IMR-90 (cell line): ENCODE measurements at regions not wholly inside any gene's neighbourhood (a gene's known extent, or its start where the extent isn't known, plus 50 kb on each side); places are given as distances from the start of the nearest gene placed in this dataset.

Experiments used
- ATAC-seq: fragments of 200-7000 bp; cut with Tn5 transposase; 2 replicates; pipeline ENCODE4 v1.9.1; 2020; ENCODE audit warnings: low read depth, mild to moderate bottlenecking, moderate library complexity
- BruUV-seq: library from RNA; stranded (reverse); fragments of 400-500 nt; replicated peaks from 2 replicates; lab custom pipeline; 2021; lab: Mats Ljungman, UMichigan
- CTCF ChIA-PET: fragments of 300-600 bp; formaldehyde crosslinking; extraction: SDS; loops from one replicate; lab custom pipeline; 2021; ENCODE audit warnings: antibody characterized with exemption; lab: Yijun Ruan, JAX
- POLR2A ChIA-PET: fragments of 300-600 bp; sonication (Branson Sonifier 250); formaldehyde crosslinking; loops from one replicate; lab custom pipeline; 2022; ENCODE audit warnings: antibody characterized with exemption; ENCODE audit not compliant: unreplicated experiment; lab: Charles Lee
- DNase-seq: peaks from one replicate; pipeline ENCODE4 v3.0.0; 2013
- H2AFZ ChIP-seq: replicated peaks from 2 replicates; pipeline ENCODE3; 2013; ENCODE audit warnings: low read length, mild to moderate bottlenecking; ENCODE audit not compliant: poor library complexity
- H2AK5ac ChIP-seq: 2 replicates; pipeline ENCODE4 v1.6.1; 2013; ENCODE audit warnings: low read depth, low read length, inconsistent platforms
- H2AK9ac ChIP-seq: replicated peaks from 2 replicates; pipeline ENCODE3; 2013; ENCODE audit warnings: mild to moderate bottlenecking, low read depth, low read length, moderate library complexity; ENCODE audit not compliant: poor library complexity
- H2BK120ac ChIP-seq: 2 replicates; pipeline ENCODE4 v1.6.1; 2013; ENCODE audit warnings: low read depth, low read length, inconsistent platforms
- H2BK15ac ChIP-seq: 3 replicates; pipeline ENCODE4 v1.6.1; 2013; ENCODE audit warnings: low read depth, low read length, inconsistent platforms
- H2BK20ac ChIP-seq: 2 replicates; pipeline ENCODE4 v1.6.1; 2013; ENCODE audit warnings: low read depth, mild to moderate bottlenecking, inconsistent platforms, low read length, moderate library complexity
- H2BK5ac ChIP-seq: 2 replicates; pipeline ENCODE4 v1.6.1; 2013; ENCODE audit warnings: mild to moderate bottlenecking, low read depth, low read length, inconsistent platforms; ENCODE audit not compliant: poor library complexity, severe bottlenecking
- H3K14ac ChIP-seq: replicated peaks from 2 replicates; pipeline ENCODE4 v1.6.1; 2013; ENCODE audit warnings: low read depth, low read length, inconsistent platforms
- H3K18ac ChIP-seq: 2 replicates; pipeline ENCODE4 v1.6.1; 2013; ENCODE audit warnings: low read depth, low read length, control low read depth
- H3K23ac ChIP-seq: 2 replicates; pipeline ENCODE4 v1.6.1; 2013; ENCODE audit warnings: low read depth, low read length, inconsistent platforms
- H3K27ac ChIP-seq: 2 replicates; pipeline ENCODE4 v1.5.1; 2013; ENCODE audit warnings: mild to moderate bottlenecking, control low read depth, low read length; ENCODE audit not compliant: insufficient read depth
- H3K27me3 ChIP-seq: 2 replicates; pipeline ENCODE4 v1.6.1; 2013; ENCODE audit warnings: low read length; ENCODE audit not compliant: control insufficient read depth, insufficient read depth
- H3K36me3 ChIP-seq: 2 replicates; pipeline ENCODE4 v1.6.1; 2013; ENCODE audit warnings: low read length, mixed read lengths; ENCODE audit not compliant: control insufficient read depth, insufficient read depth
- H3K4ac ChIP-seq: 2 replicates; pipeline ENCODE4 v1.6.1; 2013; ENCODE audit warnings: low read depth, low read length, inconsistent platforms
- H3K4me1 ChIP-seq: 2 replicates; pipeline ENCODE4 v1.6.1; 2013; ENCODE audit warnings: low read length, mixed read lengths; ENCODE audit not compliant: control insufficient read depth, insufficient read depth
- H3K4me2 ChIP-seq: 2 replicates; pipeline ENCODE4 v1.6.1; 2013; ENCODE audit warnings: low read depth, mild to moderate bottlenecking, control low read depth, low read length, moderate library complexity
- H3K4me3 ChIP-seq: 2 replicates; pipeline ENCODE4 v1.5.1; 2013; ENCODE audit warnings: low read depth, mild to moderate bottlenecking, control low read depth, low read length, moderate library complexity; ENCODE audit not compliant: insufficient read depth
- H3K56ac ChIP-seq: 2 replicates; pipeline ENCODE4 v1.6.1; 2013; ENCODE audit warnings: low read length, inconsistent platforms; ENCODE audit not compliant: insufficient read depth; ENCODE audit errors: extremely low read depth
- H3K79me1 ChIP-seq, 2 experiments: 2 replicates each; pipeline ENCODE4 v1.6.1; 2013; ENCODE audit warnings: low read length in 2 of 2, inconsistent platforms in 1 of 2, low read depth in 1 of 2
- H3K9ac ChIP-seq: 2 replicates; pipeline ENCODE4 v1.6.1; 2013; ENCODE audit warnings: low read depth, low read length, control low read depth
- H3K9me1 ChIP-seq: 2 replicates; pipeline ENCODE4 v1.6.1; 2013; ENCODE audit warnings: low read length, inconsistent platforms; ENCODE audit not compliant: insufficient read depth
- H3K9me3 ChIP-seq: 2 replicates; pipeline ENCODE4 v1.6.1; 2013; ENCODE audit warnings: low read length; ENCODE audit not compliant: control insufficient read depth, insufficient read depth
- H4K20me1 ChIP-seq: 2 replicates; pipeline ENCODE4 v1.6.1; 2013; ENCODE audit warnings: low read length, inconsistent platforms; ENCODE audit not compliant: insufficient read depth
- H4K5ac ChIP-seq: 2 replicates; pipeline ENCODE4 v1.6.1; 2013; ENCODE audit warnings: mild to moderate bottlenecking, low read depth, low read length, control low read depth
- H4K8ac ChIP-seq, 2 experiments: 2 replicates each; pipeline ENCODE4 v1.6.1; 2013; ENCODE audit warnings: low read depth in 2 of 2, low read length in 2 of 2, control low read depth in 1 of 2, inconsistent platforms in 1 of 2
- H4K91ac ChIP-seq: 2 replicates; pipeline ENCODE4 v1.6.1; 2013; ENCODE audit warnings: low read depth, low read length, inconsistent platforms; ENCODE audit not compliant: insufficient read depth
- BHLHE40 ChIP-seq: fragments of 150-350 bp; IDR thresholded peaks from 2 replicates; pipeline ENCODE4 v1.6.1; 2016; ENCODE audit warnings: mild to moderate bottlenecking, low read depth, low read length
- CEBPB ChIP-seq: IDR thresholded peaks from 2 replicates; pipeline ENCODE4 v1.6.1; 2012; ENCODE audit warnings: low read depth, low read length, improper control_type of control experiment
- CHD1 ChIP-seq: IDR thresholded peaks from 2 replicates; pipeline ENCODE4 v1.6.1; 2012; ENCODE audit warnings: low read depth, low read length, improper control_type of control experiment
- FOS ChIP-seq: fragments of 150-350 bp; IDR thresholded peaks from 2 replicates; pipeline ENCODE4 v1.6.1; 2016; ENCODE audit warnings: low read depth, low read length
- RAD21 ChIP-seq: IDR thresholded peaks from 2 replicates; pipeline ENCODE4 v1.6.1; 2012; ENCODE audit warnings: low read length, improper control_type of control experiment
- RCOR1 ChIP-seq: IDR thresholded peaks from 2 replicates; pipeline ENCODE4 v1.6.1; 2012; ENCODE audit warnings: mild to moderate bottlenecking, low read length, improper control_type of control experiment; ENCODE audit not compliant: insufficient replicate concordance
- SMC3 ChIP-seq: fragments of 150-350 bp; IDR thresholded peaks from 2 replicates; pipeline ENCODE4 v1.6.1; 2016; ENCODE audit warnings: low read depth, mild to moderate bottlenecking, antibody characterized with exemption, low read length, moderate library complexity
- WGBS, 2 experiments: methylation state at CpG; one replicate each; pipeline versions ENCODE4 v1.1.5 to v1.1.7; 2013; ENCODE audit warnings: missing lambda C conversion rate in 2 of 2; ENCODE audit not compliant: insufficient read length in 1 of 2; ENCODE audit errors: extremely low coverage in 2 of 2; 5-methylcytosine and 5-hydroxymethylcytosine counted together
- dilution Hi-C: fragments of 300-500 bp; cut with HindIII; formaldehyde crosslinking; loops from one replicate; pipeline ENCODE4 v1.14.3; 2018; ENCODE audit warnings: low sequenced_read_pairs; ENCODE audit not compliant: unreplicated experiment
- in situ Hi-C: fragments of 300-500 bp; cut with MboI; formaldehyde crosslinking; loops from 3 replicates; pipeline ENCODE4 v1.14.3; 2019; ENCODE audit warnings: low sequenced_read_pairs, inconsistent platforms, mixed read lengths
- intact Hi-C: fragments of 100-400 bp; cut with micrococcal nuclease; formaldehyde crosslinking; loops from 2 replicates; pipeline ENCODE4 v1.10.0; 2022
- TF ChIP-seq, protein P1 (sequence below): fragments of 150-350 bp; IDR thresholded peaks from 2 replicates; pipeline ENCODE4 v1.6.1; 2017; ENCODE audit warnings: mild to moderate bottlenecking, antibody characterized with exemption, low read length, low read depth
- TF ChIP-seq, protein P2 (sequence below): conservative IDR thresholded peaks from 2 replicates; pipeline ENCODE4 v1.5.1; 2012; ENCODE audit warnings: mild to moderate bottlenecking, low read depth, low read length, improper control_type of control experiment
- TF ChIP-seq, protein P3 (sequence below): fragments of 150-350 bp; IDR thresholded peaks from 2 replicates; pipeline ENCODE4 v1.6.1; 2016; ENCODE audit warnings: low read depth, mild to moderate bottlenecking, low read length, moderate library complexity, borderline replicate concordance

DNA sequence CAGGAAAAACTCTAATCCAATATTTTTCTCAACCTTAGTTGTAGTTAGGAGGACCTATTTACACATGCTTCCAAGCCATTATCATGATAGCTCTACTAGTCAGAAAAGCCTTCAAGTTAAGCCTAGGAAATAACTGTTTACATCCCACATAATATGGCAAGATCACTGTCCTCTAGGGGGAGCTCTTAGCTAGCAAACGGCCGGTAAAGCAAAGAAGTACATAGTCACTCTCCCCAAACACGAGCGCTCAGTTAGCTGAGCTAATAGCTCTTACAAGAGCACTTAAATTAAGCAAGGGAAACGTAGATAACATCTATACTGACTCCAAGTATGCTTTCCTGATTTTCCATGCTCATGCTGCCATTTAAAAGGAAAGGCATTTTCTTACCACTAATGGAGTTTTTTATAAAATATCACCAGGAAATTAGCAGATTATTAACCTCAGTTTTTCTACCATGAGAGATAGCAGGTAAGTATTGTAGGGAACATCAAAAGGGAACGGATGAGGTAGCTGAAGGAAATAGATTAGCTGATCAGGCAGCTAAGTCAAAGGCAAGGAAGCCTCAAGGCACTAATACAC lies 100.6 kb upstream of the PABPC3 start:
- TF ChIP-seq FOS (no peak), SMC3 (peak; percentile 26; the same call in 1 of the 2 replicates), RCOR1 (no peak), CHD1 (no peak), RAD21 (peak; percentile 70), BHLHE40 (no peak), CEBPB (no peak)
- TF ChIP-seq, protein P1, sequence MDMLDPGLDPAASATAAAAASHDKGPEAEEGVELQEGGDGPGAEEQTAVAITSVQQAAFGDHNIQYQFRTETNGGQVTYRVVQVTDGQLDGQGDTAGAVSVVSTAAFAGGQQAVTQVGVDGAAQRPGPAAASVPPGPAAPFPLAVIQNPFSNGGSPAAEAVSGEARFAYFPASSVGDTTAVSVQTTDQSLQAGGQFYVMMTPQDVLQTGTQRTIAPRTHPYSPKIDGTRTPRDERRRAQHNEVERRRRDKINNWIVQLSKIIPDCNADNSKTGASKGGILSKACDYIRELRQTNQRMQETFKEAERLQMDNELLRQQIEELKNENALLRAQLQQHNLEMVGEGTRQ = no peak
- TF ChIP-seq, protein P2, sequence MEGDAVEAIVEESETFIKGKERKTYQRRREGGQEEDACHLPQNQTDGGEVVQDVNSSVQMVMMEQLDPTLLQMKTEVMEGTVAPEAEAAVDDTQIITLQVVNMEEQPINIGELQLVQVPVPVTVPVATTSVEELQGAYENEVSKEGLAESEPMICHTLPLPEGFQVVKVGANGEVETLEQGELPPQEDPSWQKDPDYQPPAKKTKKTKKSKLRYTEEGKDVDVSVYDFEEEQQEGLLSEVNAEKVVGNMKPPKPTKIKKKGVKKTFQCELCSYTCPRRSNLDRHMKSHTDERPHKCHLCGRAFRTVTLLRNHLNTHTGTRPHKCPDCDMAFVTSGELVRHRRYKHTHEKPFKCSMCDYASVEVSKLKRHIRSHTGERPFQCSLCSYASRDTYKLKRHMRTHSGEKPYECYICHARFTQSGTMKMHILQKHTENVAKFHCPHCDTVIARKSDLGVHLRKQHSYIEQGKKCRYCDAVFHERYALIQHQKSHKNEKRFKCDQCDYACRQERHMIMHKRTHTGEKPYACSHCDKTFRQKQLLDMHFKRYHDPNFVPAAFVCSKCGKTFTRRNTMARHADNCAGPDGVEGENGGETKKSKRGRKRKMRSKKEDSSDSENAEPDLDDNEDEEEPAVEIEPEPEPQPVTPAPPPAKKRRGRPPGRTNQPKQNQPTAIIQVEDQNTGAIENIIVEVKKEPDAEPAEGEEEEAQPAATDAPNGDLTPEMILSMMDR = peak; percentile 87
- TF ChIP-seq, protein P3, sequence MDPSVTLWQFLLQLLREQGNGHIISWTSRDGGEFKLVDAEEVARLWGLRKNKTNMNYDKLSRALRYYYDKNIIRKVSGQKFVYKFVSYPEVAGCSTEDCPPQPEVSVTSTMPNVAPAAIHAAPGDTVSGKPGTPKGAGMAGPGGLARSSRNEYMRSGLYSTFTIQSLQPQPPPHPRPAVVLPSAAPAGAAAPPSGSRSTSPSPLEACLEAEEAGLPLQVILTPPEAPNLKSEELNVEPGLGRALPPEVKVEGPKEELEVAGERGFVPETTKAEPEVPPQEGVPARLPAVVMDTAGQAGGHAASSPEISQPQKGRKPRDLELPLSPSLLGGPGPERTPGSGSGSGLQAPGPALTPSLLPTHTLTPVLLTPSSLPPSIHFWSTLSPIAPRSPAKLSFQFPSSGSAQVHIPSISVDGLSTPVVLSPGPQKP = no peak
- H4K8ac ChIP-seq = no peak overlapping the region
- H3K27ac ChIP-seq = no peak overlapping the region
- no CpG with 5 or more reads among the region's 6 CpGs for WGBS, 2 experiments
- no peaks in the 10 kb centered on the region for H3K36me3 ChIP-seq
- H3K9ac ChIP-seq = no peak overlapping the region
- H4K5ac ChIP-seq = no peak overlapping the region
- H3K18ac ChIP-seq = no peak overlapping the region
- dilution Hi-C loops = no loop called here
- CTCF ChIA-PET = interaction anchor here (0.6 to 1.6 kb wide), 15 partner anchors 11 to 1176 kb away, joined by 3 to 5 read pairs (median 3); no protein-coding TSS in a partner anchor
- ATAC-seq = peak; percentile 94
- H3K4me2 ChIP-seq = no peak overlapping the region
- H2AK5ac ChIP-seq = no peak overlapping the region
- H3K9me1 ChIP-seq = no peaks in the 10 kb centered on the region
- BruUV-seq = no TSS peak
- H3K23ac ChIP-seq = no peak overlapping the region
- no peak overlapping the region for H4K91ac ChIP-seq
- POLR2A ChIA-PET = no interaction called here
- H4K20me1 ChIP-seq = no peaks in the 10 kb centered on the region
- no peaks in the 10 kb centered on the region for H3K4me1 ChIP-seq
- intact Hi-C loops = loop anchor here (2.0 kb wide), 1 partner anchor 41 kb away; no protein-coding TSS in a partner anchor
- in situ Hi-C loops = no loop called here
- DNase-seq = peak; percentile 82
- H2AK9ac ChIP-seq = no peak overlapping the region
- H3K27me3 ChIP-seq = peaks cover 5% of the 10 kb centered on the region
- H2BK15ac ChIP-seq = no peak overlapping the region
- no peak overlapping the region for H2BK120ac ChIP-seq
- no peak overlapping the region for H3K14ac ChIP-seq
- no peaks in the 10 kb centered on the region for H3K9me3 ChIP-seq
- no peak overlapping the region for H3K4me3 ChIP-seq
- no peak overlapping the region for H3K56ac ChIP-seq
- no peak overlapping the region for H2BK5ac ChIP-seq
- no peak overlapping the region for H2AFZ ChIP-seq
- H3K79me1 ChIP-seq = no peaks in the 10 kb centered on the region
- no peak overlapping the region for H2BK20ac ChIP-seq
- H3K4ac ChIP-seq = no peak overlapping the region
